AG04449 (cell line): ENCODE measurements at regions not wholly inside any gene's neighbourhood (a gene's known extent, or its start where the extent isn't known, plus 50 kb on each side); places are given as distances from the start of the nearest gene placed in this dataset.

ENCODE experiments used
- CTCF ChIA-PET: fragments of 350-600 bp; formaldehyde crosslinking; extraction: SDS; loops from one replicate; lab custom pipeline; 2021; ENCODE audit warnings: antibody characterized with exemption; lab: Yijun Ruan, JAX
- POLR2A ChIA-PET: fragments of 400-600, 350-600 bp; formaldehyde crosslinking; extraction: SDS; loops from one replicate; lab custom pipeline; 2020; ENCODE audit warnings: antibody characterized with exemption, inconsistent platforms; lab: Yijun Ruan, JAX
- DNase-seq: peaks from one replicate; pipeline ENCODE4 v3.0.0-alpha.2; 2010; ENCODE audit warnings: low read depth, low spot score
- H3K4me3 ChIP-seq: 2 replicates; pipeline ENCODE4 v1.5.1; 2011; ENCODE audit warnings: low read depth, mild to moderate bottlenecking, control low read depth, low read length
- CTCF ChIP-seq: IDR thresholded peaks from one replicate; pipeline ENCODE4 v1.5.1; 2011; ENCODE audit warnings: mild to moderate bottlenecking, moderate library complexity, low read length, control low read depth, inconsistent platforms; ENCODE audit not compliant: insufficient read depth; ENCODE audit errors: missing control alignments

GRCh38 chr14:80055667-80056496 is 155.4 kb downstream of the DIO2 start:
- POLR2A ChIA-PET = no interaction called here

DNA sequence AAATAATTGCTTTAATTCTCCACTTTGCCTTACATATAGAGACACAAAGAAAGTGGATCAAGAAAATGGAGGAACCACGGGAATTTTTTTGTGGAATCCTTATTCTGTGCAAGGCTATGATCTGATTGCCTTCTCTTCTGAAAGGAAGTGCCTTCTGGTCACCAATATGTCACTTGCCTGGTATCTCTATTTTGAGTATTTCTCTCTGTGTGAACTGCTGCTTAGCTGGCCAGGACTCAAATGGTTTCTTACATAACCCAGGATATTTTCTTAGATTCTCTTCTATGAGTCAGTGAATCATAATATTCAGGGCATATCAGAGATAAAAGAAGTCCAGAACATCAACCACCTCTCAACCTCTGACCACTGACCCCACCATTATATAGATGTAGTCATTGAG is 156.1 kb downstream of the DIO2 start:
- ChIA-PET CTCF (interaction anchor here (0.7 to 5.0 kb wide), 38 partner anchors 9 to 1095 kb away, joined by 3 to 60 read pairs (median 4); no protein-coding TSS in a partner anchor), POLR2A (no interaction called here)
- DNase-seq = no peak
- no peak overlapping the region for H3K4me3 ChIP-seq
- TF ChIP-seq CTCF = no peak

More at GRCh38 chr14:80055667-80056496, 155.4 kb downstream of the DIO2 start:
- CTCF ChIA-PET = interaction anchor here (0.6 to 5.0 kb wide), 59 partner anchors 8 to 1122 kb away, joined by 3 to 60 read pairs (median 4); no protein-coding TSS in a partner anchor
- DNase-seq = no peak
- H3K4me3 ChIP-seq = no peak overlapping the region
- TF ChIP-seq CTCF = peak; percentile 79

DNA sequence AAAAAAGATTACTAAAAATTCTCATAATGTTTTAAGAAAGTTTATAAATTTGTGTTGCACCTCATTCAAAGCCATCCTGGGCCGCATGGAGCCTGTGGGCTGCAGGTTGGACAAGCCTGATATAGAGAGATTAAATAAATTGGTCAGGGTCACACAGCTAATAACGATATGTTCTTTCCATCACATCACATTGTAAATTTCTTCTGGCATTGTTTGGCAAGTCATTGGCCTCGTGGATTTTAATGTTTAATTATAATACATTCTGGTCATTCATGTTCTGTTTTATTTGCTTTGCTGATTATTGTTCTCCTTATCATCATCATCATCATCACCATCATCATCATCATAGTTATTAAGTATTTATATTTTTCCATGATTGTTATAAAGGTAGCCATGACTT is 157.3 kb downstream of the DIO2 start:
- POLR2A ChIA-PET = no interaction called here
- H3K4me3 ChIP-seq = no peak overlapping the region

DNA sequence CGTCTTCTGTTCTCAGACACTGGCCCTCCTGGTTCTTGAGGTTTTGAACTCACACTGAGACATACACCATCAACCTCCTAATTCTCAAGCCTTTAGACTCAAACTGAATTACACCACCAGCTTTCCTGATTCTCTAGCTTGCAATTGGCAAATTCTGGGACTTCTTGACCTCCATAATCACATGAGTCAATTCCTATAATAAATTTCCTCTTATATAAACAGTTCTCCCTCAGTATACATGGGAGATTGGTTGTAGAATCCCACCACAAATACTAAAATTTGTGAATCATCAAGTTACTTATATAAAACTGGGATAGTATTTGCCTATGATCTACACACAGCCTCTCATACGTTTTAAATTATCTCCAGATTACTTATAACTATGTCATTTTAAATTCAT is 162.2 kb downstream of the DIO2 start:
- no peak overlapping the region for H3K4me3 ChIP-seq
- DNase-seq = no peak
- ChIA-PET CTCF (interaction anchor here (1.4 kb wide), 1 partner anchor 814 kb away, joined by 5 read pairs; no protein-coding TSS in a partner anchor), POLR2A (no interaction called here)
- TF ChIP-seq CTCF = no peak

More for the DNA sequence above, 157.3 kb downstream of the DIO2 start:
- CTCF ChIA-PET = interaction anchor here (0.9 to 5.0 kb wide), 8 partner anchors 12 to 1120 kb away, joined by 3 to 60 read pairs (median 4); no protein-coding TSS in a partner anchor
- TF ChIP-seq CTCF = no peak
- DNase-seq = no peak

DNA sequence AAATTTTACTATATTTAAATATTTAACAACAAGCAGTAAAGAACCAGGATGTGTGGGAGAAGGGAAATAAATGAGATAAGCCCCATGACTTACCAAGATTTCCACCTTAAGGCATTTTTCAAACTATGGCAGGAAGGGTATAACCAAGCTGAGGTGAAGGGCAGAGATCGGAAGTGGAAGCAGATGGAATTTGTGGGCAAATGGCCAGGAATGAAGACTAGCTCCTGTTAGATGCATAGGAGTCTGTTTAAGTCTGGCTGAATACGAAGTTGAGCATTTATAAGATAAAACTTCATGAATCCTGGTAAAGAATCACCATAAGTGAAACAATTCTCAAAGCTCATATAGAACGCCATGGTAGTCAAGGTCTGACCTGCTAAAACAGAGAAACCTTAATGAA is 163.5 kb downstream of the DIO2 start:
- ChIA-PET CTCF (interaction anchor here (0.7 to 1.1 kb wide), 2 partner anchors 8 to 10 kb away, joined by 3 to 4 read pairs; no protein-coding TSS in a partner anchor), POLR2A (no interaction called here)
- DNase-seq = no peak
- no peak overlapping the region for H3K4me3 ChIP-seq
- no peak for TF ChIP-seq CTCF

- ChIA-PET CTCF (no interaction called here), POLR2A (no interaction called here)
- no peak for TF ChIP-seq CTCF
- H3K4me3 ChIP-seq = no peak overlapping the region
- no peak for DNase-seq
Measured at GRCh38 chr14:80037349-80037748, 174.0 kb downstream of the DIO2 start.
